Cardiac septum (tissue), 1 donor: ENCODE measurements at regions not wholly inside any gene's neighbourhood (a gene's known extent, or its start where the extent isn't known, plus 50 kb on each side); places are given as distances from the start of the nearest gene placed in this dataset.

Experiments
- DNase-seq: peaks from one replicate; pipeline ENCODE4 v3.0.0-alpha.2; 2020; ENCODE audit warnings: low spot score
- intact Hi-C: fragments of 100-400 bp; cut with DNase I; formaldehyde crosslinking; loops from one replicate; pipeline ENCODE4 v1.14.0; 2022
- donor health status: DM: no; HTN: no; CAD: no.

- intact Hi-C loops = no loop called here
- no peak for DNase-seq
Observed at GRCh38 chr4:137468836-137469235, 63.5 kb downstream of the PCDH18 start.

- intact Hi-C loops = no loop called here
- DNase-seq = no peak
Observed at GRCh38 chr4:137467537-137467936, 64.8 kb downstream of the PCDH18 start.

GRCh38 chr4:137463377-137464003 is 68.8 kb downstream of the PCDH18 start:
- intact Hi-C loops = no loop called here
- DNase-seq = no peak

- DNase-seq = no peak
- intact Hi-C loops = no loop called here
Observed at GRCh38 chr4:137455647-137456321, 76.5 kb downstream of the PCDH18 start.

- no peak for DNase-seq
- intact Hi-C loops = no loop called here
Observed at GRCh38 chr4:137454767-137455166, 77.5 kb downstream of the PCDH18 start.

GRCh38 chr4:137452799-137453198 is 79.5 kb downstream of the PCDH18 start:
- intact Hi-C loops = no loop called here

GRCh38 chr4:137451172-137451825 is 81.0 kb downstream of the PCDH18 start:
- intact Hi-C loops = no loop called here

More at GRCh38 chr4:137452799-137453198, 79.5 kb downstream of the PCDH18 start:
- no peak for DNase-seq

GRCh38 chr4:137448402-137448801 is 83.9 kb downstream of the PCDH18 start:
- intact Hi-C loops = no loop called here
- DNase-seq = no peak

More at GRCh38 chr4:137451172-137451825, 81.0 kb downstream of the PCDH18 start:
- DNase-seq = no peak

DNA sequence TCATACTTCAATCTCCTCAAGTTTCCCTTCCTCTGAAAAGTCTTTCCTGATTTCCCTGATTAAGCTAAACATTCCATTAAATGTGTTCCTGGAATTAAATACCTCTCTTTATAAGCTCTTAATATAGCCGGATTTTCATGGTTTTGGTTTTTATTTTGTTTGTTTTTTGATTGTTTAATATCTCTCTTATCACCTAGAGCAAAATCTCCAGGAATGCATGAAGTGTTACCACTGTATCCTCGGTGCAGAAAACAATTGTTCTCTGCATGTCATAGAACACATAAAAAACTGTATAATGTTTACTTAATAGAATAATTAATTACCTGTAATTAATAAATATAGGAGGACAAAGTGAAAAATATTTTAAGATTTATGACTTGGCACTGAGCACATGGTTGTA is 86.2 kb downstream of the PCDH18 start:
- DNase-seq = no peak
- intact Hi-C loops = no loop called here

GRCh38 chr4:137443031-137443800 is 89.1 kb downstream of the PCDH18 start:
- intact Hi-C loops = no loop called here
- DNase-seq = no peak

- DNase-seq = no peak
- intact Hi-C loops = no loop called here
Observed at GRCh38 chr4:137432446-137433311, 99.6 kb downstream of the PCDH18 start.

GRCh38 chr4:137430171-137430570 is 102.1 kb downstream of the PCDH18 start:
- intact Hi-C loops = no loop called here
- no peak for DNase-seq

DNA sequence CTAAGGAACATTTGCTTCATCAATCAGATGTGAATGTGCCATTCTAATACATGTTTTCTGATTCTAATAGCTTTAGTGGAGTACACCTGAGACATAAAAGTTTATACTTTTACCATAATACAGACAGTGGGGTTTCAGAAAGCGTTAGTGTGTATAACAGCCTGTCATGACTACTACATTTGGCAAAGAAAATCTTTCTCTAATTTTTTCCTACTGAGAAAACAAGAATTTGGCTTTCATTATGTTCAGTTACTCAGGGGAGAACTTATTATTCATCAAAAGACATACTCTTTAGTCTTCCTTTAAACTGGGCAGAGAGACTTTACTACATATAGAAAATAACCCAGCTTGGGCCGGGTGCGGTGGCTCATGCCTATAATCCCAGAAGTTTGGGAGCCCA is 104.9 kb downstream of the PCDH18 start:
- intact Hi-C loops = no loop called here
- no peak for DNase-seq

- intact Hi-C loops = no loop called here
- no peak for DNase-seq
Observed at GRCh38 chr4:137425281-137425680, 107.0 kb downstream of the PCDH18 start.

- intact Hi-C loops = no loop called here
Observed at GRCh38 chr4:137422666-137423065, 109.6 kb downstream of the PCDH18 start.

GRCh38 chr4:137421796-137422195 is 110.5 kb downstream of the PCDH18 start:
- DNase-seq = no peak
- intact Hi-C loops = no loop called here

More at GRCh38 chr4:137422666-137423065, 109.6 kb downstream of the PCDH18 start:
- no peak for DNase-seq

GRCh38 chr4:137420901-137421396 is 111.3 kb downstream of the PCDH18 start:
- intact Hi-C loops = no loop called here
- no peak for DNase-seq

GRCh38 chr4:137417676-137418075 is 114.6 kb downstream of the PCDH18 start:
- intact Hi-C loops = no loop called here
- DNase-seq = no peak

DNA sequence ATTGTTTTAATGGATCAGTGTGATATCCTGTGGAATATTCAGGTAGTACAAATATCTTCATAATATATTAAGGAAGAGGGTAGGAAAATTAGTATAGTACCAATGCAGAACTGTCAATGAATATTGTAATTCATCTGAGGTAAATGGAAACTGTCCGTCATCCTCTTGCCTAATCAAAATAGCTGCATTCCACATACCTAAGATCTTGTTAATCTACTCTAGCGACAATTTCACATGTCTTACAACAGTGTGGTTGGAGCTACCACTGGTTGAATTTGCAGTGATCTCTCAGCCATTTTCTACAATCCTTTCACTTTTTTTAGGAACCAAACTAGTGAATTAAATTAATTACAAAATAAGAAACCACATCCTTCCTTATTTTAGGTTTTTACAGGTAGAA is 117.5 kb downstream of the PCDH18 start:
- intact Hi-C loops = no loop called here
- no peak for DNase-seq
